ENCODE measurements at regions not wholly inside any gene's neighbourhood (a gene's known extent, or its start where the extent isn't known, plus 50 kb on each side); places are given as distances from the start of the nearest gene placed in this dataset.

GRCh38 chr3:153285982-153286381, 124.0 kb downstream of the RAP2B start:
- 49% methylated on average over 2 of the region's 2 CpGs for WGBS (ENCODE audit: insufficient coverage, insufficient replicate concordance, low lambda C conversion rate, missing lambda C conversion rate)
- Histone ChIP-seq H3K27me3 (replicated peaks in 1 of 2; ENCODE audit: control insufficient read depth in 2 of 2, insufficient read depth in 2 of 2, low read length in 1 of 2) (no peaks in the 10 kb centered on the region), H3K36me3 (ENCODE audit: control insufficient read depth in 2 of 2, insufficient read depth in 2 of 2, low read length in 1 of 2) (no peaks in the 10 kb centered on the region), H3K27ac (ENCODE audit: control insufficient read depth, insufficient read depth) (no peak overlapping the region), H3K9me3 (replicated peaks; ENCODE audit: control insufficient read depth, insufficient read depth, low read length) (no peaks in the 10 kb centered on the region), H3K4me3 (no peak overlapping the region), H3K4me2 (ENCODE audit: control insufficient read depth, insufficient read depth) (no peak overlapping the region), H3K4me1 (ENCODE audit: control insufficient read depth, insufficient read depth, low read length) (no peaks in the 10 kb centered on the region), H4K20me1 (ENCODE audit: control insufficient read depth, insufficient read depth) (no peaks in the 10 kb centered on the region), H2AFZ (ENCODE audit: control insufficient read depth, low read depth, low read length) (peak overlapping the region; percentile 34), H3K79me2 (ENCODE audit: control insufficient read depth, insufficient read depth, low read length) (no peaks in the 10 kb centered on the region), H3K9ac (ENCODE audit: control insufficient read depth, insufficient read depth, low read length) (no peak overlapping the region)
- SMC1A ChIA-PET (ENCODE audit: uncharacterized antibody, unreplicated experiment), result interaction anchor here (1.5 kb wide), 1 partner anchor 8 kb away, joined by 3 read pairs; no protein-coding TSS in a partner anchor
- no peak for FAIRE-seq
- DNase-seq (ENCODE audit: low read depth, low spot score), result no peak
- no peak for ATAC-seq
- intact Hi-C loops (cut with micrococcal nuclease; ENCODE audit: unreplicated experiment), result no loop called here
- POLR2A ChIA-PET, result no interaction called here
- CTCF ChIA-PET, result interaction anchor here (0.9 kb wide), 1 partner anchor 9 kb away, joined by 4 read pairs; no protein-coding TSS in a partner anchor
- TF ChIP-seq MEF2A (IDR thresholded peaks at IDR 0.05; ENCODE audit: insufficient read depth, low read depth, low read length), result no peak
- TF ChIP-seq TARDBP (IDR thresholded peaks at IDR 0.05; ENCODE audit: borderline replicate concordance), result no peak
- no peak for TF ChIP-seq SIN3A (IDR thresholded peaks at IDR 0.05; ENCODE audit: low read depth, low read length)
- TF ChIP-seq RCOR1 (conservative IDR thresholded peaks at IDR 0.05; ENCODE audit: low read depth, low read length), result no peak
- TF ChIP-seq, protein P1, sequence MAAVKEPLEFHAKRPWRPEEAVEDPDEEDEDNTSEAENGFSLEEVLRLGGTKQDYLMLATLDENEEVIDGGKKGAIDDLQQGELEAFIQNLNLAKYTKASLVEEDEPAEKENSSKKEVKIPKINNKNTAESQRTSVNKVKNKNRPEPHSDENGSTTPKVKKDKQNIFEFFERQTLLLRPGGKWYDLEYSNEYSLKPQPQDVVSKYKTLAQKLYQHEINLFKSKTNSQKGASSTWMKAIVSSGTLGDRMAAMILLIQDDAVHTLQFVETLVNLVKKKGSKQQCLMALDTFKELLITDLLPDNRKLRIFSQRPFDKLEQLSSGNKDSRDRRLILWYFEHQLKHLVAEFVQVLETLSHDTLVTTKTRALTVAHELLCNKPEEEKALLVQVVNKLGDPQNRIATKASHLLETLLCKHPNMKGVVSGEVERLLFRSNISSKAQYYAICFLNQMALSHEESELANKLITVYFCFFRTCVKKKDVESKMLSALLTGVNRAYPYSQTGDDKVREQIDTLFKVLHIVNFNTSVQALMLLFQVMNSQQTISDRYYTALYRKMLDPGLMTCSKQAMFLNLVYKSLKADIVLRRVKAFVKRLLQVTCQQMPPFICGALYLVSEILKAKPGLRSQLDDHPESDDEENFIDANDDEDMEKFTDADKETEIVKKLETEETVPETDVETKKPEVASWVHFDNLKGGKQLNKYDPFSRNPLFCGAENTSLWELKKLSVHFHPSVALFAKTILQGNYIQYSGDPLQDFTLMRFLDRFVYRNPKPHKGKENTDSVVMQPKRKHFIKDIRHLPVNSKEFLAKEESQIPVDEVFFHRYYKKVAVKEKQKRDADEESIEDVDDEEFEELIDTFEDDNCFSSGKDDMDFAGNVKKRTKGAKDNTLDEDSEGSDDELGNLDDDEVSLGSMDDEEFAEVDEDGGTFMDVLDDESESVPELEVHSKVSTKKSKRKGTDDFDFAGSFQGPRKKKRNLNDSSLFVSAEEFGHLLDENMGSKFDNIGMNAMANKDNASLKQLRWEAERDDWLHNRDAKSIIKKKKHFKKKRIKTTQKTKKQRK (IDR thresholded peaks at IDR 0.05; ENCODE audit: low read depth, low read length), result no peak
- TF ChIP-seq ZNF622 (IDR thresholded peaks at IDR 0.05), result no peak
- TF ChIP-seq REST (IDR thresholded peaks at IDR 0.05; ENCODE audit: low read depth, low read length), result no peak
- no peak for TF ChIP-seq RB1 (IDR thresholded peaks at IDR 0.05; ENCODE audit: borderline replicate concordance)
- TF ChIP-seq ZNF687 (IDR thresholded peaks at IDR 0.05), result no peak
- TF ChIP-seq BMI1 (IDR thresholded peaks at IDR 0.05; ENCODE audit: borderline replicate concordance), result no peak
- TF ChIP-seq CHD1 (IDR thresholded peaks at IDR 0.05; ENCODE audit: low read depth, low read length), result no peak
- TF ChIP-seq GATAD2B (conservative IDR thresholded peaks at IDR 0.05; ENCODE audit: low read depth), result no peak
- TF ChIP-seq BHLHE40 (IDR thresholded peaks at IDR 0.05; ENCODE audit: borderline replicate concordance in 1 of 2, low read depth in 2 of 2, low read length in 1 of 2), result no peak
- RAD21 ChIA-PET (ENCODE audit: unreplicated experiment), result no interaction called here
- in situ Hi-C loops (cut with MboI), result no loop called here
- BruUV-seq (replicated peaks), result no TSS peak

Measured in GM12878 (cell line).